SK-N-SH treated with all-trans-retinoic acid at 6 μM for 48 hours (cell line): ENCODE measurements at regions not wholly inside any gene's neighbourhood (a gene's known extent, or its start where the extent isn't known, plus 50 kb on each side); places are given as distances from the start of the nearest gene placed in this dataset.

ENCODE experiments used
- ARNTL ChIP-seq: fragments of 450-650 bp; formaldehyde crosslinking; IDR thresholded peaks from 2 replicates; pipeline ENCODE4 v1.5.0; 2020; ENCODE audit warnings: low read depth, mild to moderate bottlenecking, moderate library complexity, borderline replicate concordance
- BACH2 ChIP-seq: fragments of 250-450 bp; sonication (Bioruptor Pico); IDR thresholded peaks from 2 replicates; pipeline ENCODE4 v1.9.0; 2021; ENCODE audit warnings: mild to moderate bottlenecking, borderline replicate concordance
- CSDC2 ChIP-seq: fragments of 250-450 bp; sonication (Bioruptor Pico); IDR thresholded peaks from 2 replicates; pipeline ENCODE4 v1.5.0; 2020; ENCODE audit warnings: mild to moderate bottlenecking, moderate library complexity
- OSR1 ChIP-seq: fragments of 250-450 bp; sonication (Bioruptor Pico); IDR thresholded peaks from 2 replicates; pipeline ENCODE4 v1.8.0; 2022; ENCODE audit warnings: moderate library complexity, mild to moderate bottlenecking, inconsistent platforms
- PATZ1 ChIP-seq: fragments of 250-450 bp; sonication (Bioruptor Pico); IDR thresholded peaks from 2 replicates; pipeline ENCODE4 v1.8.0; 2020; ENCODE audit warnings: mild to moderate bottlenecking, moderate library complexity, borderline replicate concordance
- RARB ChIP-seq: fragments of 250-450 bp; sonication (Bioruptor Pico); IDR thresholded peaks from 2 replicates; pipeline ENCODE4 v1.8.0; 2021; ENCODE audit warnings: mild to moderate bottlenecking, moderate library complexity
- SNAI2 ChIP-seq: fragments of 250-450 bp; sonication (Bioruptor Pico); IDR thresholded peaks from 2 replicates; pipeline ENCODE4 v1.5.0; 2020; ENCODE audit warnings: mild to moderate bottlenecking, moderate library complexity
- TCF4 ChIP-seq: fragments of 250-450 bp; sonication (Bioruptor Pico); IDR thresholded peaks from 2 replicates; pipeline ENCODE4 v1.8.0; 2021; ENCODE audit warnings: mild to moderate bottlenecking, moderate library complexity, borderline replicate concordance
- ZC3H10 ChIP-seq: fragments of 250-450 bp; sonication (Bioruptor Pico); IDR thresholded peaks from 2 replicates; pipeline ENCODE4 v1.5.1; 2021; ENCODE audit warnings: mild to moderate bottlenecking, moderate library complexity
- ZFP3 ChIP-seq: fragments of 250-450 bp; sonication (Bioruptor Pico); IDR thresholded peaks from 2 replicates; pipeline ENCODE4 v1.5.0; 2020; ENCODE audit warnings: mild to moderate bottlenecking, moderate library complexity
- ZNF70 ChIP-seq: fragments of 450-650 bp; formaldehyde crosslinking; IDR thresholded peaks from 2 replicates; pipeline ENCODE4 v1.5.0; 2020; ENCODE audit warnings: mild to moderate bottlenecking, moderate library complexity

GRCh38 chr5:116363780-116364179 lies 210.8 kb downstream of the SEMA6A start:
- TF ChIP-seq ZFP3 (CRISPR knock-in tag) = no peak
- no peak for TF ChIP-seq ARNTL (CRISPR knock-in tag)
- no peak for TF ChIP-seq SNAI2 (CRISPR knock-in tag)
- TF ChIP-seq BACH2 (CRISPR knock-in tag) = no peak
- no peak for TF ChIP-seq ZNF70 (CRISPR knock-in tag)
- no peak for TF ChIP-seq TCF4 (CRISPR knock-in tag)
- TF ChIP-seq CSDC2 = no peak
- no peak for TF ChIP-seq ZC3H10 (CRISPR knock-in tag)
- no peak for TF ChIP-seq OSR1
- no peak for TF ChIP-seq RARB
- no peak for TF ChIP-seq PATZ1 (CRISPR knock-in tag)
